IMR-90 (cell line): ENCODE measurements at regions not wholly inside any gene's neighbourhood (a gene's known extent, or its start where the extent isn't known, plus 50 kb on each side); places are given as distances from the start of the nearest gene placed in this dataset.

Experiments
- ATAC-seq: fragments of 200-7000 bp; cut with Tn5 transposase; 2 replicates; pipeline ENCODE4 v1.9.1; 2020; ENCODE audit warnings: low read depth, mild to moderate bottlenecking, moderate library complexity
- BruUV-seq: library from RNA; stranded (reverse); fragments of 400-500 nt; replicated peaks from 2 replicates; lab custom pipeline; 2021; lab: Mats Ljungman, UMichigan
- CTCF ChIA-PET: fragments of 300-600 bp; formaldehyde crosslinking; extraction: SDS; loops from one replicate; lab custom pipeline; 2021; ENCODE audit warnings: antibody characterized with exemption; lab: Yijun Ruan, JAX
- POLR2A ChIA-PET: fragments of 300-600 bp; sonication (Branson Sonifier 250); formaldehyde crosslinking; loops from one replicate; lab custom pipeline; 2022; ENCODE audit warnings: antibody characterized with exemption; ENCODE audit not compliant: unreplicated experiment; lab: Charles Lee
- DNase-seq: peaks from one replicate; pipeline ENCODE4 v3.0.0; 2013
- H2AFZ ChIP-seq: replicated peaks from 2 replicates; pipeline ENCODE3; 2013; ENCODE audit warnings: low read length, mild to moderate bottlenecking; ENCODE audit not compliant: poor library complexity
- H2AK5ac ChIP-seq: 2 replicates; pipeline ENCODE4 v1.6.1; 2013; ENCODE audit warnings: low read depth, low read length, inconsistent platforms
- H2AK9ac ChIP-seq: replicated peaks from 2 replicates; pipeline ENCODE3; 2013; ENCODE audit warnings: mild to moderate bottlenecking, low read depth, low read length, moderate library complexity; ENCODE audit not compliant: poor library complexity
- H2BK120ac ChIP-seq: 2 replicates; pipeline ENCODE4 v1.6.1; 2013; ENCODE audit warnings: low read depth, low read length, inconsistent platforms
- H2BK15ac ChIP-seq: 3 replicates; pipeline ENCODE4 v1.6.1; 2013; ENCODE audit warnings: low read depth, low read length, inconsistent platforms
- H2BK20ac ChIP-seq: 2 replicates; pipeline ENCODE4 v1.6.1; 2013; ENCODE audit warnings: low read depth, mild to moderate bottlenecking, inconsistent platforms, low read length, moderate library complexity
- H2BK5ac ChIP-seq: 2 replicates; pipeline ENCODE4 v1.6.1; 2013; ENCODE audit warnings: mild to moderate bottlenecking, low read depth, low read length, inconsistent platforms; ENCODE audit not compliant: poor library complexity, severe bottlenecking
- H3K14ac ChIP-seq: replicated peaks from 2 replicates; pipeline ENCODE4 v1.6.1; 2013; ENCODE audit warnings: low read depth, low read length, inconsistent platforms
- H3K18ac ChIP-seq: 2 replicates; pipeline ENCODE4 v1.6.1; 2013; ENCODE audit warnings: low read depth, low read length, control low read depth
- H3K23ac ChIP-seq: 2 replicates; pipeline ENCODE4 v1.6.1; 2013; ENCODE audit warnings: low read depth, low read length, inconsistent platforms
- H3K27ac ChIP-seq: 2 replicates; pipeline ENCODE4 v1.5.1; 2013; ENCODE audit warnings: mild to moderate bottlenecking, control low read depth, low read length; ENCODE audit not compliant: insufficient read depth
- H3K27me3 ChIP-seq: 2 replicates; pipeline ENCODE4 v1.6.1; 2013; ENCODE audit warnings: low read length; ENCODE audit not compliant: control insufficient read depth, insufficient read depth
- H3K36me3 ChIP-seq: 2 replicates; pipeline ENCODE4 v1.6.1; 2013; ENCODE audit warnings: low read length, mixed read lengths; ENCODE audit not compliant: control insufficient read depth, insufficient read depth
- H3K4ac ChIP-seq: 2 replicates; pipeline ENCODE4 v1.6.1; 2013; ENCODE audit warnings: low read depth, low read length, inconsistent platforms
- H3K4me1 ChIP-seq: 2 replicates; pipeline ENCODE4 v1.6.1; 2013; ENCODE audit warnings: low read length, mixed read lengths; ENCODE audit not compliant: control insufficient read depth, insufficient read depth
- H3K4me2 ChIP-seq: 2 replicates; pipeline ENCODE4 v1.6.1; 2013; ENCODE audit warnings: low read depth, mild to moderate bottlenecking, control low read depth, low read length, moderate library complexity
- H3K4me3 ChIP-seq: 2 replicates; pipeline ENCODE4 v1.5.1; 2013; ENCODE audit warnings: low read depth, mild to moderate bottlenecking, control low read depth, low read length, moderate library complexity; ENCODE audit not compliant: insufficient read depth
- H3K56ac ChIP-seq: 2 replicates; pipeline ENCODE4 v1.6.1; 2013; ENCODE audit warnings: low read length, inconsistent platforms; ENCODE audit not compliant: insufficient read depth; ENCODE audit errors: extremely low read depth
- H3K79me1 ChIP-seq, 2 experiments: 2 replicates each; pipeline ENCODE4 v1.6.1; 2013; ENCODE audit warnings: low read length in 2 of 2, inconsistent platforms in 1 of 2, low read depth in 1 of 2
- H3K9ac ChIP-seq: 2 replicates; pipeline ENCODE4 v1.6.1; 2013; ENCODE audit warnings: low read depth, low read length, control low read depth
- H3K9me1 ChIP-seq: 2 replicates; pipeline ENCODE4 v1.6.1; 2013; ENCODE audit warnings: low read length, inconsistent platforms; ENCODE audit not compliant: insufficient read depth
- H3K9me3 ChIP-seq: 2 replicates; pipeline ENCODE4 v1.6.1; 2013; ENCODE audit warnings: low read length; ENCODE audit not compliant: control insufficient read depth, insufficient read depth
- H4K20me1 ChIP-seq: 2 replicates; pipeline ENCODE4 v1.6.1; 2013; ENCODE audit warnings: low read length, inconsistent platforms; ENCODE audit not compliant: insufficient read depth
- H4K5ac ChIP-seq: 2 replicates; pipeline ENCODE4 v1.6.1; 2013; ENCODE audit warnings: mild to moderate bottlenecking, low read depth, low read length, control low read depth
- H4K8ac ChIP-seq, 2 experiments: 2 replicates each; pipeline ENCODE4 v1.6.1; 2013; ENCODE audit warnings: low read depth in 2 of 2, low read length in 2 of 2, control low read depth in 1 of 2, inconsistent platforms in 1 of 2
- H4K91ac ChIP-seq: 2 replicates; pipeline ENCODE4 v1.6.1; 2013; ENCODE audit warnings: low read depth, low read length, inconsistent platforms; ENCODE audit not compliant: insufficient read depth
- BHLHE40 ChIP-seq: fragments of 150-350 bp; IDR thresholded peaks from 2 replicates; pipeline ENCODE4 v1.6.1; 2016; ENCODE audit warnings: mild to moderate bottlenecking, low read depth, low read length
- CEBPB ChIP-seq: IDR thresholded peaks from 2 replicates; pipeline ENCODE4 v1.6.1; 2012; ENCODE audit warnings: low read depth, low read length, improper control_type of control experiment
- CHD1 ChIP-seq: IDR thresholded peaks from 2 replicates; pipeline ENCODE4 v1.6.1; 2012; ENCODE audit warnings: low read depth, low read length, improper control_type of control experiment
- CTCF ChIP-seq: conservative IDR thresholded peaks from 2 replicates; pipeline ENCODE4 v1.5.1; 2012; ENCODE audit warnings: mild to moderate bottlenecking, low read depth, low read length, improper control_type of control experiment
- ELK1 ChIP-seq: fragments of 150-350 bp; IDR thresholded peaks from 2 replicates; pipeline ENCODE4 v1.6.1; 2016; ENCODE audit warnings: low read depth, mild to moderate bottlenecking, low read length, moderate library complexity, borderline replicate concordance
- FOS ChIP-seq: fragments of 150-350 bp; IDR thresholded peaks from 2 replicates; pipeline ENCODE4 v1.6.1; 2016; ENCODE audit warnings: low read depth, low read length
- MAFK ChIP-seq: IDR thresholded peaks from 2 replicates; pipeline ENCODE4 v1.6.1; 2012; ENCODE audit warnings: low read depth, low read length, improper control_type of control experiment
- MAZ ChIP-seq: IDR thresholded peaks from 2 replicates; pipeline ENCODE4 v1.6.1; 2012; ENCODE audit warnings: low read depth, mild to moderate bottlenecking, low read length, improper control_type of control experiment, moderate library complexity, borderline replicate concordance
- MXI1 ChIP-seq: IDR thresholded peaks from 2 replicates; pipeline ENCODE4 v1.6.1; 2012; ENCODE audit warnings: low read depth, mild to moderate bottlenecking, low read length, moderate library complexity, borderline replicate concordance
- NFE2L2 ChIP-seq: fragments of 150-350 bp; IDR thresholded peaks from 2 replicates; pipeline ENCODE4 v1.6.1; 2016; ENCODE audit warnings: low read depth, mild to moderate bottlenecking, low read length
- POLR2A ChIP-seq: IDR thresholded peaks from 2 replicates; pipeline ENCODE4 v1.6.1; 2012; ENCODE audit warnings: mild to moderate bottlenecking, low read depth, low read length
- RAD21 ChIP-seq: IDR thresholded peaks from 2 replicates; pipeline ENCODE4 v1.6.1; 2012; ENCODE audit warnings: low read length, improper control_type of control experiment
- RCOR1 ChIP-seq: IDR thresholded peaks from 2 replicates; pipeline ENCODE4 v1.6.1; 2012; ENCODE audit warnings: mild to moderate bottlenecking, low read length, improper control_type of control experiment; ENCODE audit not compliant: insufficient replicate concordance
- RFX5 ChIP-seq: IDR thresholded peaks from 2 replicates; pipeline ENCODE4 v1.8.0; 2012; ENCODE audit warnings: low read depth, mild to moderate bottlenecking, low read length, moderate library complexity
- SMC3 ChIP-seq: fragments of 150-350 bp; IDR thresholded peaks from 2 replicates; pipeline ENCODE4 v1.6.1; 2016; ENCODE audit warnings: low read depth, mild to moderate bottlenecking, antibody characterized with exemption, low read length, moderate library complexity
- USF2 ChIP-seq: fragments of 150-350 bp; IDR thresholded peaks from 2 replicates; pipeline ENCODE4 v1.6.1; 2017; ENCODE audit warnings: mild to moderate bottlenecking, antibody characterized with exemption, low read length, low read depth
- WGBS, 2 experiments: methylation state at CpG; one replicate each; pipeline versions ENCODE4 v1.1.5 to v1.1.7; 2013; ENCODE audit warnings: missing lambda C conversion rate in 2 of 2; ENCODE audit not compliant: insufficient read length in 1 of 2; ENCODE audit errors: extremely low coverage in 2 of 2; 5-methylcytosine and 5-hydroxymethylcytosine counted together
- dilution Hi-C: fragments of 300-500 bp; cut with HindIII; formaldehyde crosslinking; loops from one replicate; pipeline ENCODE4 v1.14.3; 2018; ENCODE audit warnings: low sequenced_read_pairs; ENCODE audit not compliant: unreplicated experiment
- in situ Hi-C: fragments of 300-500 bp; cut with MboI; formaldehyde crosslinking; loops from 3 replicates; pipeline ENCODE4 v1.14.3; 2019; ENCODE audit warnings: low sequenced_read_pairs, inconsistent platforms, mixed read lengths
- intact Hi-C: fragments of 100-400 bp; cut with micrococcal nuclease; formaldehyde crosslinking; loops from 2 replicates; pipeline ENCODE4 v1.10.0; 2022

DNA sequence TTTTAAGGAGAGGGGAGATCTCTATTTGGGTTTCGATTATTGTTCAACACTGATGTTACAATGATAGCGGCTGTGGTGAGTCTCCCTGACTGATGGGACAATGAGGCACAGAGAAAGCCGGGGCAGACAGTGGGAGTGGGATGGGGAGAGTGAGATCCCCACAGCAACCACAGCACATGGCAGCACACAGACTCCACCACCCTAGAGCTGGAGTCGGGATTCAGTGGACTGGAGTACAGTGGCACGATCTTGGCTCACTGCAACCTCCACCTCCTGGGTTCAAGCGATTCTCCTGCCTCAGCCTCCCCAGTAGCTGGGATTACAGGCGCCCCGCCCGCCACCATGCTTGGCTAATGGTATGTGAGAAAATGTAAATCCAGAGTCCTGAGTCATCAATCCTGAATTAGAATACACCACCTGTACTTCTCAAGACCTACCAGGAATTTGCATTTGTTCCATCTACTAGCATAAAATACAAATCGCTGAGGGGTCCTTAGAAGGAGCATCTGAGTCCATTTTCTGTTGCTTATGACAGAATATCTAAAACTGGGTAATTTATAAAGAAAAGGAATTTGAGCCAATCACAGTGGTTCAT is 125.8 kb downstream of the TOMM20 start:
- no peak overlapping the region for H3K18ac ChIP-seq
- intact Hi-C loops (no loop called here), dilution Hi-C loops (no loop called here), in situ Hi-C loops (no loop called here)
- H2AFZ ChIP-seq = no peak overlapping the region
- no peak overlapping the region for H3K56ac ChIP-seq
- peak overlapping the region in 1 of 2 experiments; percentile 28; a peak in 2 of 4 replicates for H4K8ac ChIP-seq
- DNase-seq (no peak), ATAC-seq (no peak)
- peak overlapping the region; percentile 49; the same call in 1 of the 2 replicates for H3K4ac ChIP-seq
- no peak overlapping the region for H3K4me3 ChIP-seq
- H3K27me3 ChIP-seq = no peaks in the 10 kb centered on the region
- no TSS peak for BruUV-seq
- H2BK5ac ChIP-seq = no peak overlapping the region
- TF ChIP-seq RAD21 (no peak), USF2 (no peak), MAZ (no peak), POLR2A (no peak), NFE2L2 (no peak), RCOR1 (no peak), MAFK (no peak), CHD1 (no peak), BHLHE40 (no peak), SMC3 (no peak), ELK1 (no peak), CEBPB (no peak), CTCF (no peak), FOS (no peak), RFX5 (no peak), MXI1 (no peak)
- POLR2A ChIA-PET = no interaction called here
- H3K9me1 ChIP-seq = peaks cover 7% of the 10 kb centered on the region; the same call in 1 of the 2 replicates
- WGBS, 2 experiments = no CpG with 5 or more reads among the region's 10 CpGs
- H3K23ac ChIP-seq = no peak overlapping the region
- peaks cover 8% of the 10 kb centered on the region for H3K4me1 ChIP-seq
- H4K20me1 ChIP-seq = no peaks in the 10 kb centered on the region
- H2AK9ac ChIP-seq = peak overlapping the region; percentile 16
- H4K91ac ChIP-seq = no peak overlapping the region
- H3K9ac ChIP-seq = no peak overlapping the region
- H3K14ac ChIP-seq = no peak overlapping the region
- no peak overlapping the region for H2BK15ac ChIP-seq
- peaks cover 3% of the 10 kb centered on the region for H3K9me3 ChIP-seq
- H3K4me2 ChIP-seq = no peak overlapping the region
- CTCF ChIA-PET = no interaction called here
- peaks cover 0 to 8% of the 10 kb centered on the region in 2 experiments; a peak in 2 of 4 replicates for H3K79me1 ChIP-seq
- no peaks in the 10 kb centered on the region for H3K36me3 ChIP-seq
- no peak overlapping the region for H3K27ac ChIP-seq
- no peak overlapping the region for H4K5ac ChIP-seq
- 0 out of 2 replicates have a peak overlapping the region, but pooled peaks have one; percentile 3 for H2AK5ac ChIP-seq
- H2BK120ac ChIP-seq = no peak overlapping the region
- H2BK20ac ChIP-seq = no peak overlapping the region
